PC-9 (cell line): ENCODE measurements at regions not wholly inside any gene's neighbourhood (a gene's known extent, or its start where the extent isn't known, plus 50 kb on each side); places are given as distances from the start of the nearest gene placed in this dataset.

Experiments
- CTCF ChIP-seq: fragments of 200-600 bp; sonication (generic); conservative IDR thresholded peaks from 2 replicates; pipeline ENCODE4 v1.6.1; 2017; ENCODE audit warnings: mixed run types, antibody characterized with exemption, mild to moderate bottlenecking, moderate library complexity
- EZH2 ChIP-seq: fragments of 200-600 bp; sonication (generic); IDR thresholded peaks from 2 replicates; pipeline ENCODE4 v1.8.0; 2017; ENCODE audit warnings: antibody characterized with exemption, low read depth

DNA sequence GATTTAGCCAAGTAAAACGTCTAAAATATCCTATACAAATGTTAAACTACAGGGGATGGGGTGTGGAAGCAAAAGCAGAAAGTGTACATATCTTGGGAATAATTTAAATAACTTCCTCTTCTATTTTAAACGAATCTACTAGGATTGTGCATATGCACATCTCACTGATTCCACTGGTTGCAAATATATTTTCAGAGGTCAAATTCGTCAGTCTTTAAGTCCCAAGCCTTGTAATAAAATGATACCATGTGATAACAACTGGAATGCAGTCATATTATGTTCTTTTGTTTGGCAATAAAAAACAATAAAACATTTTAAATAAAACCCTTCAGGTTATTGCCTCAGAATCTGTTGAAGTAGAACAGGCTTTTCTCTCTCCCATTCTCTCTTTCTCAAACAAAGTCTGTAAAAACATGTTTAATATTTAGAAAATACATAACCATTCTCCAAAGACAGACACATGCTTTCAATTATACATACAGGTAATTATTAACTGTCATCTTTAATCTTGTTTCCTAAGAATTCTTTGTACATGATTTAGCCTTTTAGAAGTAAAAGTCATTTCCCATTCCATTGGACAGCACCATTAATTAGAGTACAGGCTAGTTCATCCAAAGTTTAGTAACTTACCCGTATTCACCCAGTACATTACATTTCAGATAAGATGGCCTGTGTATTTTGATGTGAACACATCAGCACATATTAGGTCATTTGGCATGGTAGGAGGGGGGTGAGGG is 421.1 kb downstream of the PCDH7 start:
- no peak for TF ChIP-seq CTCF
- TF ChIP-seq EZH2 = no peak
